Type B pancreatic cell (in vitro differentiated cells): ENCODE measurements at regions not wholly inside any gene's neighbourhood (a gene's known extent, or its start where the extent isn't known, plus 50 kb on each side); places are given as distances from the start of the nearest gene placed in this dataset.

ENCODE experiments used
- DNase-seq: peaks from one replicate; pipeline ENCODE4 v3.0.0; 2021; ENCODE audit warnings: mixed read lengths; ENCODE audit not compliant: unreplicated experiment; ENCODE audit errors: extremely low spot score
- H3K27ac Mint-ChIP-seq: 2 replicates; pipeline ENCODE4 v1.8.0; 2021; ENCODE audit warnings: mild to moderate bottlenecking, mixed read lengths
- H3K27me3 Mint-ChIP-seq: 2 replicates; pipeline ENCODE4 v1.8.0; 2021; ENCODE audit warnings: mixed read lengths
- H3K36me3 Mint-ChIP-seq: 2 replicates; pipeline ENCODE4 v1.8.0; 2021; ENCODE audit warnings: mixed read lengths
- H3K4me1 Mint-ChIP-seq: one replicate; pipeline ENCODE4 v1.8.0; 2021; ENCODE audit warnings: mixed read lengths; ENCODE audit not compliant: unreplicated experiment
- H3K4me3 Mint-ChIP-seq: 2 replicates; pipeline ENCODE4 v1.8.0; 2021; ENCODE audit warnings: mild to moderate bottlenecking, mixed read lengths
- H3K9me3 Mint-ChIP-seq: 2 replicates; pipeline ENCODE4 v1.8.0; 2021; ENCODE audit warnings: mixed read lengths
- TF ChIP-seq, protein P1 (sequence below): fragments of 200-600 bp; sonication (generic); conservative IDR thresholded peaks from 2 replicates; pipeline ENCODE4 v1.5.0; 2021; ENCODE audit warnings: antibody characterized with exemption, mild to moderate bottlenecking

DNA sequence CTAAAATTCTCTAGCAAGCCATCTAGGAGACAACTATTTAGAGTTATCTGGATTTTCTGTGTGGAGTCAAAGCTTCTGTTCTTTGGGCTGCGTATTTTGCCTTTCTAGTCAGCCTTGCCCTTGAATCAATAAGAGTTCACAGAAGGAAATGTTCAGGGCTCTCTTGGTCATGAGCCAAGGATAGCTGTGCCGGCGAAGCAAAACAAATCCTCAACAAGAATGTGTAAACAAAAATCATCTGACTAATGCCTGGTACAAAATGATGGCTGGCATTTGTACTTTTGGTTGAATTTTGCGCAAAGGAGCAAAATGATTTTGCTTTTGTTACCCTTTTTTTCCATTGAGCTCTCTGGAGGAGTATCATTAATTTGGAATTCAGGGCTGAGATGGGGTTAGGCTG is 171.1 kb downstream of the DACT1 start:
- DNase-seq: no peak
- no peaks in the 10 kb centered on the region for H3K27me3 Mint-ChIP-seq
- TF ChIP-seq, protein P1, sequence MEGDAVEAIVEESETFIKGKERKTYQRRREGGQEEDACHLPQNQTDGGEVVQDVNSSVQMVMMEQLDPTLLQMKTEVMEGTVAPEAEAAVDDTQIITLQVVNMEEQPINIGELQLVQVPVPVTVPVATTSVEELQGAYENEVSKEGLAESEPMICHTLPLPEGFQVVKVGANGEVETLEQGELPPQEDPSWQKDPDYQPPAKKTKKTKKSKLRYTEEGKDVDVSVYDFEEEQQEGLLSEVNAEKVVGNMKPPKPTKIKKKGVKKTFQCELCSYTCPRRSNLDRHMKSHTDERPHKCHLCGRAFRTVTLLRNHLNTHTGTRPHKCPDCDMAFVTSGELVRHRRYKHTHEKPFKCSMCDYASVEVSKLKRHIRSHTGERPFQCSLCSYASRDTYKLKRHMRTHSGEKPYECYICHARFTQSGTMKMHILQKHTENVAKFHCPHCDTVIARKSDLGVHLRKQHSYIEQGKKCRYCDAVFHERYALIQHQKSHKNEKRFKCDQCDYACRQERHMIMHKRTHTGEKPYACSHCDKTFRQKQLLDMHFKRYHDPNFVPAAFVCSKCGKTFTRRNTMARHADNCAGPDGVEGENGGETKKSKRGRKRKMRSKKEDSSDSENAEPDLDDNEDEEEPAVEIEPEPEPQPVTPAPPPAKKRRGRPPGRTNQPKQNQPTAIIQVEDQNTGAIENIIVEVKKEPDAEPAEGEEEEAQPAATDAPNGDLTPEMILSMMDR: no peak
- peaks cover 11% of the 10 kb centered on the region for H3K9me3 Mint-ChIP-seq
- no peak overlapping the region for H3K4me3 Mint-ChIP-seq
- peaks cover 24% of the 10 kb centered on the region for H3K4me1 Mint-ChIP-seq
- H3K36me3 Mint-ChIP-seq: no peaks in the 10 kb centered on the region
- no peak overlapping the region for H3K27ac Mint-ChIP-seq

DNA sequence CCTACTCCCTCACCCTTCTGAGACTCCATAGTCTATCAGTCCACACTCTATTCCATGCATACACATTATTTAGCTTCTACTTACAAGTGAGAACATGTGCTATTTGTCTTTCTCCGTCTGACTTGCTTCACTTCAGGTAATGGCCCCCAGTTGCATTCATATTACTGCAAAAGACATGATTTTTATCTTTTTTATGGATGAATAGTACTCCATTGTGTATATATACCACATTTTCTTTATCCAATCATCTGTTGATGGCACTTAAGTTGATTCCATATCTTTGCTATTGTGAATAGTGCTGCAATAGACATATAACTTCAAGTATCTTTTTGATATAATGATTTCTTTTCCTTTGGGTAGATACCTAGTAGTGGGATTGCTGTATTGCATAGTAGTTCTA is 171.8 kb downstream of the DACT1 start:
- DNase-seq: no peak
- peaks cover 11% of the 10 kb centered on the region for H3K9me3 Mint-ChIP-seq
- TF ChIP-seq, protein P1: no peak
- H3K36me3 Mint-ChIP-seq: no peaks in the 10 kb centered on the region
- no peaks in the 10 kb centered on the region for H3K27me3 Mint-ChIP-seq
- peaks cover 24% of the 10 kb centered on the region for H3K4me1 Mint-ChIP-seq
- H3K27ac Mint-ChIP-seq: no peak overlapping the region
- no peak overlapping the region for H3K4me3 Mint-ChIP-seq

DNA sequence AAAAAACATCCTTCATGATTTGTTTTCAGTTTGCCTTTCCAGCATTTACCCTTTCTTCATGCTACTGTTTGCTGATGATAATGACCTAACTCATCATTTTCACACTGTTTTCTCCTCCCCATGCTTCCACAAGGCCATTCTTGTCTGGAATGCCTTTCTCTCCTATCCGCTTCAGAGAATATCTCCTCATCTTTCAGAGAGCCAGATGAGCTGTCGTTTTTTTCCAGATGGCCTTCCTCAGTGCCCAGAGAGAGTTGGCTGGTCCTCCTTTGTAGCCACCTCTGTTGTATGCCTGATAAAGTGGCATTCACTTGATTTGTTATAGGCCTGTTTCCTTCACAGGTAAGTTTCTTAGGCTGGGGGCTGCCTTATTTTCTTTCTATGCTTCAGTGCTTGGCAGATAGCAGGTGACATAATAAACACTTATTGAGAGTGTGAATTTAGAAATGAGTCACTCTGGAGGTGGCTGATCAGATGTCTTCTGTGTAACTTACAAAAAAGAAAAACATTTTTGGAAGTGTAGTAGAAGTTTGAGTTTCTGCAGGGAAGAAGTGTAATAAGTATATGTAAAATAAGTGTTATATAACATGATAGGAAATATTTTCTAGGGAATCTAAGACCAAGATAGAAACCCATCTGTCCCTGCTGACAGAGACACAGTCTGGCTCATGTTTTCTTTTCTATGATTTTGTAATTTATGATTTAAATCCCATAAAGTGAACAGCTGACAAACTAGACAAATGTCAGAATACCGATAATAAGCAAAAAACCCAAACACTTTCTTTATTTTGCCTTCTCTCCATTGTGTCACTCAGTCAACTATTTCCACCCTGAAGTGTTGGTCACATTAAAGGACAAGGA is 174.5 kb downstream of the DACT1 start:
- H3K27ac Mint-ChIP-seq: no peak overlapping the region
- TF ChIP-seq, protein P1: no peak
- H3K4me3 Mint-ChIP-seq: no peak overlapping the region
- H3K36me3 Mint-ChIP-seq: no peaks in the 10 kb centered on the region
- no peak for DNase-seq
- peaks cover 22% of the 10 kb centered on the region for H3K4me1 Mint-ChIP-seq
- H3K27me3 Mint-ChIP-seq: no peaks in the 10 kb centered on the region
- no peaks in the 10 kb centered on the region for H3K9me3 Mint-ChIP-seq

DNA sequence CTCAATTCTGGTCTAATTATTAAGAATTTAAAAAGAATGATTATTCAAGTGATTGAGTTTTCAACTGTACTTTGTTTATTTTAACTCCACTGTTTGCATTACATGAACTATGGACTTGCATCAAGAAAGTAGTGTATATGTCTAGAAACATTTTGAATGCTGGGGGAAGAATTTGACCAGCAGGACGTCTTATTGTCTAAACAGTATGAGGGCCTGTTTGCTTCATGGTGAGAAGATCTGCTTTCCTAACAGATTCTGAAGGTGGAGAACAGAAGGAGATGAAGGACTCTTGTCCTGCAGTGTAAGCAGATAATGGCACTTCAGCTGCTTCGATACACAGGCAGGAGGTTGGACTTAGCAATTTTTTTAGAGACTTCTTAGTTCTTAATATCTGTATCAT is 176.0 kb downstream of the DACT1 start:
- H3K36me3 Mint-ChIP-seq: no peaks in the 10 kb centered on the region
- H3K9me3 Mint-ChIP-seq: no peaks in the 10 kb centered on the region
- H3K27me3 Mint-ChIP-seq: no peaks in the 10 kb centered on the region
- peaks cover 29% of the 10 kb centered on the region for H3K4me1 Mint-ChIP-seq
- DNase-seq: no peak
- no peak overlapping the region for H3K27ac Mint-ChIP-seq
- TF ChIP-seq, protein P1: no peak
- H3K4me3 Mint-ChIP-seq: no peak overlapping the region

DNA sequence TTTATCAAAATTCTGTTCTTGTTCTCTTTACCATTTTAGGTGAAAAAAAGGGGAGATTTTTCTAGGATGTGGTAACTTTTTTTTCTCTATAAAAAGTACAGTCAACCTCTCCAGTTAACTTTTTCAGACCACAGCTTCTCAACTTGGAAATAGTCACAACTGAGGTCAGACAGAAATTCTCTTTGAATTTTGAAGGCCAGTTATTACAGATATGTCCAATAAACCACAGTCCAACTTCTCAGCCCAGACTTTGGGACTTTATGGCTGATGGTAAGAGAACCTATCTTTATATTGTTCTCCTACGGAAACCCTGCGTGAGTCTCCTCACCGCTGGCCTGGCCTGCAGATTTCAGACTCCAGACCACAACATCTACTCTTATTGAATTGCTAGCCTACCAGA is 176.7 kb downstream of the DACT1 start:
- Mint-ChIP-seq H3K9me3 (no peaks in the 10 kb centered on the region), H3K27me3 (no peaks in the 10 kb centered on the region), H3K4me1 (peaks cover 28% of the 10 kb centered on the region), H3K27ac (no peak overlapping the region), H3K36me3 (no peaks in the 10 kb centered on the region), H3K4me3 (no peak overlapping the region)
- DNase-seq: no peak
- TF ChIP-seq, protein P1: no peak
